ENCODE measurements at regions not wholly inside any gene's neighbourhood (a gene's known extent, or its start where the extent isn't known, plus 50 kb on each side); places are given as distances from the start of the nearest gene placed in this dataset.
"Not testable (repeated sequence)": the region's sequence is repeated elsewhere in the genome, so short reads cannot be mapped to it uniquely, and the experiment has no call there.

DNA sequence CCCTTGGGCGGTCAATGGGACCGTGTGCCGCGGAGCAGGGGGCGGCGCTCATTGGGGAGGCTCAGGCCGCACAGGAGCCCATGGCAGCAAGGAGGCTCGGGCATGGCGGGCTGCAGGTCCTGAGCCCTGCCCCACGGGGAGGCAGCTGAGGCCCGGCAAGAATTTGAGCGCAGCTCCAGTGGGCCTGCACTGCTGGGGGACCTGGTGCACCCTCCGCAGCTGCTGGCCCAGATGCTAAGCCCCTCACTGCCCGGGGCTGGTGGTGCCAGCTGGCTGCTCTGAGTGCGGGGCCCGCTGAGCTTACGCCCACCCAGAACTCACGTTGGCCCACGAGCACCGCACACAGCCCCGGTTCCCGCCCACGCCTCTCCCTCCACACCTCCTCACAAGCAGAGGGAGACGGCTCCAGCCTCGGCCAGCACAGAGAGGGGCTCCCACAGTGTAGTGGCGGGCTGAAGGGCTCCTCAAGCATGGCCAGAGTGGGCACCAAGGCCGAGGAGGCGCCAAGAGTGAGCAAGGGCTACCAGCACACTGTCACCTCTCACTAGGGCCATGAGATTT, 141.1 kb upstream of the OR13F1 start:
- Mint-ChIP-seq H3K4me1 (ENCODE audit: low read depth) (no peaks in the 10 kb centered on the region), H3K4me3 (no peak overlapping the region), H3K27ac (no peak overlapping the region), H3K9me3 (peaks cover 2% of the 10 kb centered on the region), H3K36me3 (ENCODE audit: low read depth) (no peaks in the 10 kb centered on the region), H3K27me3 (ENCODE audit: low read depth) (no peaks in the 10 kb centered on the region)
- no peak for DNase-seq
- CTCF ChIA-PET, result interaction anchor here (0.6 kb wide), 1 partner anchor 275 kb away, joined by 3 read pairs; no protein-coding TSS in a partner anchor
- intact Hi-C loops (cut with micrococcal nuclease), result no loop called here

DNA sequence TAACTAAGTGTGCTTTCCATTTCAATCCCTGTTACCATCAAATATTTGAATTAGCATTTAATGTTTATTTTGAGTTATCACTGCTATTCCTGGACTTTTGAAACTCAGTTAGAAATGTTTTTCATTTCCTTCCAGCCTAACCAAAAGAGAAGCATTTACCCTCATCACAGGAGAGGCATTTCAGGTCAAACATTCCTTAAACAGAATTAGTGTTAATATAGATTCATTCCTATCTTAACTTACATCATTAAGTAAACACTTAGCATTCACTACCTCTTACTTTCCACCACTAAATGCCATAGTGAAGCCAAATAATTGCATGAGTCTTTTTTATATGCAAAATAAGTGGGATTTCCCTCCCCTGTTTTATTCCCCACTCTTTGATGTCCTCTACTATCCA, 136.6 kb upstream of the OR13F1 start:
- Mint-ChIP-seq H3K4me3 (no peak overlapping the region), H3K36me3 (ENCODE audit: low read depth) (no peaks in the 10 kb centered on the region), H3K9me3 (no peaks in the 10 kb centered on the region), H3K27me3 (ENCODE audit: low read depth) (peaks cover 3% of the 10 kb centered on the region), H3K27ac (no peak overlapping the region), H3K4me1 (ENCODE audit: low read depth) (no peaks in the 10 kb centered on the region)
- CTCF ChIA-PET, result no interaction called here
- no peak for DNase-seq
- intact Hi-C loops (cut with micrococcal nuclease), result no loop called here

DNA sequence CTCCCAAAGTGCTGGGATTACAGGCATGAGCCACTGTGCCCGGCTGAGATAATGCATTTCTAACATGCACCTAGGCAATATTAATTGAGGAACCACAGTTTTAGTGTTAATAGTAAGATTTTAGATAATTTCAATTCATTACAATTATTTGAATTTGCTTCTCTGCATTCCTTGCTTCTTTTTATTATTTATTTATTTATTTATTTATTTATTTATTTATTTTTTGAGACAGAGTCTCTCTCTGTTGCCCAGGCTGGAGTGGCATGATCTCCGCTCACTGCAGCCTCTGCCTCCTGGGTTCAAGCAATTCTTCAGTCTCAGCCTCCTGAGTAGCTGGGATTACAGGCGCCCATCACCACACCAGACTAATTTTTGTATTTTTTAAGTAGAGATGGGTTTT, 135.7 kb upstream of the OR13F1 start:
- H3K27me3 Mint-ChIP-seq (ENCODE audit: low read depth); H3K27ac Mint-ChIP-seq; intact Hi-C loops (cut with micrococcal nuclease); H3K4me1 Mint-ChIP-seq (ENCODE audit: low read depth); DNase-seq; H3K36me3 Mint-ChIP-seq (ENCODE audit: low read depth); H3K4me3 Mint-ChIP-seq; H3K9me3 Mint-ChIP-seq; CTCF ChIA-PET: not testable (repeated sequence)

DNA sequence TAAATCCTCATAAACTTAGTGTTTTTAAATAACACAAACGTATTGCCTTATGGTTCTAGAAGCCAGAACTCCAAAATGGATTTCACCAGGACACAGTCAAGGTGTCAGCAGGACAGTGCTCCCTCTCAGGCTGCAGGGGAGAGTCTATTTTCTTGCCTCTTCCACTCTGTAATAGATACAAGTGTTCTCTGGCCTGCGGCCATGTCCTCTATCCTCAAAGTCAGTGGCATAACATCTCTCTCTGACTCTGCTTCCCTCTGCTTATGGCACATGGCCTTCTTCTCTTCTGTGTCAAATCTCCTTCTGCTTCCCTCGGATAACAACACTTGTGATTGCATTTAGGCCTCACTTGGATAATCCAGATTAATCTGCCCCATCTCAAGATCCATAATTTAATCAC, 129.4 kb upstream of the OR13F1 start:
- DNase-seq, result no peak
- CTCF ChIA-PET, result no interaction called here
- intact Hi-C loops (cut with micrococcal nuclease), result no loop called here
- Mint-ChIP-seq H3K9me3 (peaks cover 2% of the 10 kb centered on the region), H3K27ac (no peak overlapping the region), H3K36me3 (ENCODE audit: low read depth) (no peaks in the 10 kb centered on the region), H3K4me3 (no peak overlapping the region), H3K4me1 (ENCODE audit: low read depth) (no peaks in the 10 kb centered on the region), H3K27me3 (ENCODE audit: low read depth) (no peaks in the 10 kb centered on the region)

DNA sequence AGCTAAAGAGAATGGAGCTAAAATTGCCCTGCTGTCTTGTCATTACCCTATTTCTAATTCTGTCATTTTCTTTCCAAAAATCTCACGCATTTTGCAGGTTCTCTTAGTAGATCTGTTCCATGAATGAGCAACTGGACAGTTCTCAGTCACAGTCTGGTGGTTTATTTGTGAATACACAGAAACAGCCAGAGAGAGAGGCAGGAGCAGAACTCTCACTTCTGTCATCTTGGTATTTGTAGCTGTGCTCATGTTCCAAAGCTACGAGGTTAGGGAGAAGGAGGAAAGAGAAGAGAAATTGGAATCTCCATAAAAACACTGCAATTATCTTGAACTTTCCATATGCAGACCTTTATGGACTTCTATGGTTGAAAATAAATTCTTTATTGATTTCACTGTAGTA, 118.0 kb upstream of the OR13F1 start:
- Mint-ChIP-seq H3K4me1 (ENCODE audit: low read depth) (no peaks in the 10 kb centered on the region), H3K4me3 (no peak overlapping the region), H3K36me3 (ENCODE audit: low read depth) (no peaks in the 10 kb centered on the region), H3K27ac (no peak overlapping the region), H3K27me3 (ENCODE audit: low read depth) (no peaks in the 10 kb centered on the region), H3K9me3 (no peaks in the 10 kb centered on the region)
- DNase-seq, result no peak
- CTCF ChIA-PET, result interaction anchor here (0.8 to 1.1 kb wide), 3 partner anchors 209 to 500 kb away, joined by 3 to 4 read pairs (median 3); no protein-coding TSS in a partner anchor
- intact Hi-C loops (cut with micrococcal nuclease), result loop anchor here (1.0 kb wide), 3 partner anchors 209 to 988 kb away; no protein-coding TSS in a partner anchor

DNA sequence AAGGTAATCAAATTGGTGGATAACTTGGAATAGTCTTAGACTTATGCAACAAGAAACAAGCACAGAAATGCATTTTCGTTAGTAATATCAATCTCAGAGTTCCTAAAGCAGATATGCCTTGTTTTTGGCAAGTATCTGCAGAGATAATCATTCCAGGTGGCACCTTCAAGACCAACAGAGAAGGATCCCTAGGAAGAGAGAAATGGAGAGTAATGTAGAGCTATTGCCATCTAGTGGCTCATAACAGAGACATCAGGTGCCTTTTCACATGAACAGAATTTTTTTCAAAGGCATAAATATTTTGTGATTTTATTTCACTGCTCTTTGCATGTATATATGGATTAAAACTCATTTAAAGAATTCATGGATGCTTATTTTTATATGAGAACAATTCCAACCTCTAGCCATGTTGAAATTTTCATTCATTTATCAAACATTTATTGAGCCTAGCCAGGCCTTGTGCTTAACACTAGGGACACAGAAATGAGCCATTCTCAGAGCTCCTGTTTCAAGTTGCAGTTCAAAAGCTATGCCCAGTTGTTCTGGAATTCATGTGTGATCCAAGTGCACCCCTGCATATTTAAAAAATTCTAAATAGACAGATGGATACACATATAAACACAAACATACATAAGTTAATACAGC, 117.5 kb upstream of the OR13F1 start:
- H3K4me3 Mint-ChIP-seq, result no peak overlapping the region
- no peak overlapping the region for H3K27ac Mint-ChIP-seq
- no peaks in the 10 kb centered on the region for H3K9me3 Mint-ChIP-seq
- no peaks in the 10 kb centered on the region for H3K4me1 Mint-ChIP-seq (ENCODE audit: low read depth)
- H3K27me3 Mint-ChIP-seq (ENCODE audit: low read depth), result no peaks in the 10 kb centered on the region
- H3K36me3 Mint-ChIP-seq (ENCODE audit: low read depth), result no peaks in the 10 kb centered on the region
- CTCF ChIA-PET, result interaction anchor here (1.0 to 1.1 kb wide), 3 partner anchors 104 to 359 kb away, joined by 3 to 4 read pairs (median 3); no protein-coding TSS in a partner anchor
- DNase-seq, result no peak
- intact Hi-C loops (cut with micrococcal nuclease), result loop anchor here (1.0 kb wide), 3 partner anchors 209 to 988 kb away; no protein-coding TSS in a partner anchor

DNA sequence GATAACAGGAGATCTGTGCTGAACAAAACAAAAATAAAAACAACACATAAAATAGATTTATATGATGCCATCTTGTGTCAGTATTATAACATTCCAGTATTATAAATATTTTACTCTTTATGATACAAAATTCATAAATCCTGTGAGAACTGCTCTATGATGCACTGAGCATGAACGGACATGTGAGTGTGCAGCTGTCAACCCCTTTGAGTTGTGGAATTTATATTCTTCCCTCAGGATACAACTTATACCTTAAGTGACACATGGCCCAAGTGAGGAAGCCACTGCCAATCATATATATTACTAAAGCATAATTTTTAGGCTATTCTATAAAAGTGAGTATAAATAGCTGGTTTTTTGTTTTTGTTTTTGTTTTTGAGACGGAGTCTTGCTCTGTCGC, 116.0 kb upstream of the OR13F1 start:
- Mint-ChIP-seq H3K27ac (no peak overlapping the region), H3K36me3 (ENCODE audit: low read depth) (no peaks in the 10 kb centered on the region), H3K27me3 (ENCODE audit: low read depth) (no peaks in the 10 kb centered on the region), H3K9me3 (no peaks in the 10 kb centered on the region), H3K4me1 (ENCODE audit: low read depth) (no peaks in the 10 kb centered on the region), H3K4me3 (no peak overlapping the region)
- no peak for DNase-seq
- CTCF ChIA-PET, result interaction anchor here (0.6 kb wide), 1 partner anchor 151 kb away, joined by 3 read pairs; no protein-coding TSS in a partner anchor
- intact Hi-C loops (cut with micrococcal nuclease), result no loop called here

DNA sequence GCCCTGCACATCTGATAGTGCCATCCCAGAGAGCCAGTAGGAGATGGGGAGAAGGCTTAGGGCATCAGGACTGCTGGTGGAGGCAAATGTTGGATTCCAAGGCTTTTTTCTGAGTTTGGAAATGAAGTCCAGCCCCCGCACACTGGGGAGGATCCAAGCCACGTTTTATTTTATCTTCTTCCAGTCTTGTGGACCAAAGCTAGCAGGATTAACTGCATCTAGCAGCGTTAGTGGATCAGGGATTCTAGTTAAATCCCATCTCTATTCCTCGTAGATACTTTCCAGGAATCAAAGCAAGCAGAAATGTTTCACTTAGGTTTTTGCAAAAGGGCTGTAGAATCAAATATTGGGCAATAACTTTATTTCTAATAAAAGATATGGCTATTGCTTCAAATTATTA, 114.7 kb upstream of the OR13F1 start:
- Mint-ChIP-seq H3K36me3 (ENCODE audit: low read depth) (no peaks in the 10 kb centered on the region), H3K4me3 (no peak overlapping the region), H3K4me1 (ENCODE audit: low read depth) (no peaks in the 10 kb centered on the region), H3K27me3 (ENCODE audit: low read depth) (no peaks in the 10 kb centered on the region), H3K27ac (no peak overlapping the region), H3K9me3 (no peaks in the 10 kb centered on the region)
- intact Hi-C loops (cut with micrococcal nuclease), result no loop called here
- CTCF ChIA-PET, result interaction anchor here (0.5 kb wide), 1 partner anchor 1077 kb away, joined by 3 read pairs; no protein-coding TSS in a partner anchor
- DNase-seq, result no peak

DNA sequence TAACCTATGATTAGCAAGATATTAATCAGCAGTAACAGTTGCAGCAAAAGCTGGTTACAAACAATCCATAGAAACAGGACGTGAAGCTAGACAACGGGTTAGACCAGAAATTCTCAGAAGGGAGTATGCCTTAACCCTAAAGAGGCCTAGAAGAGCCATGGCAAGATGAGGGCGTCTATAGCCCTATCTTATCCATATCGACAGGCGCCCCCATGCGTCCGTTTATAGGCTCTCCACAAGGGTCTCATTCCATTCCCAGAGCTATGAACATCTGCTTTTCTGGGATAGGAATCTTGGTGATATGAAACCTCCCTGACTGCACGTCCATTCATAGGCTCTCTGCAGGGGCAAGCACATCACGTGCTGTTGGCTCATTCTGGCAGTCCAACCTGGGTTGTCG, 109.2 kb upstream of the OR13F1 start:
- H3K4me1 Mint-ChIP-seq (ENCODE audit: low read depth); intact Hi-C loops (cut with micrococcal nuclease); H3K27me3 Mint-ChIP-seq (ENCODE audit: low read depth); H3K36me3 Mint-ChIP-seq (ENCODE audit: low read depth); H3K27ac Mint-ChIP-seq; H3K4me3 Mint-ChIP-seq; H3K9me3 Mint-ChIP-seq; CTCF ChIA-PET: not testable (repeated sequence)
- DNase-seq, result peak; percentile 6

DNA sequence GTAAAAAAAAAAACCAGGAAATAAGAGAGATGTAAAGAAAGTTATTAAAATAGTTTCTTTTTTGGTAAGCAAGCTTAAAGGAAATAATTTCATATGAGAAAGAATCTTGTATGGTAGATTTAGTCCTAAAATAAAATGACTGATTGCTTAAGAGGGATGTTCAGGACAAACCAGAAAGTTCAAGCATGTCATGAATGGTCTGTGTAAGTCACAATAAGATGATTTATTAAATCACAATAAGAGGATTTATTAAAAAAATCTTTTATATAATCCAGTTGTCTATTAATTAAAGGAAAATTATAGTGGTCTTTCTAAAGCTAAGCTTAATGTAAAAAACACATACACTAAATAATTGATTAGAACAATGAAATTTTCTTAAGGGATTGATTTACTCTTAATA, 91.8 kb upstream of the OR13F1 start:
- CTCF ChIA-PET, result interaction anchor here (0.6 kb wide), 1 partner anchor 28 kb away, joined by 3 read pairs; no protein-coding TSS in a partner anchor
- Mint-ChIP-seq H3K27ac (no peak overlapping the region), H3K4me1 (ENCODE audit: low read depth) (no peaks in the 10 kb centered on the region), H3K4me3 (no peak overlapping the region), H3K9me3 (peaks cover 11% of the 10 kb centered on the region), H3K36me3 (ENCODE audit: low read depth) (no peaks in the 10 kb centered on the region), H3K27me3 (ENCODE audit: low read depth) (no peaks in the 10 kb centered on the region)
- intact Hi-C loops (cut with micrococcal nuclease), result no loop called here
- DNase-seq, result no peak

DNA sequence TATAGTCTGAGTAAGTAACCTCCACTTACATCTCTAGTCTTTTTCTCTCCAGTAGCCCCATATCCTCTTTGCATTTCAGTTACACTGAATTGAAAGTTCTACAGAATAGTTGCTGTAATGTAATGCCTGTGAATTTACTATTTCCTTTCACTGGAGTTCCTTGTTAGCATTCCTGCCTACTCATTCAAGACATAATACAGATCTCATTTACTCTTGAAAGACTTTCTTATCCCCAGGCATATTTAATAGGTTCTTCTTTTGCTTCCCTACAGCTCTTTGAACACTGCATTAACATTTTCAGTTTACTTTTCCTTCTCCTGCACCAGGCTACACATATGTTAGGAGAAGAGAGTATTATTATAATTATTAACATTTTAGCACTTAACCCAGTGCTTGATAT, 87.6 kb upstream of the OR13F1 start:
- Mint-ChIP-seq H3K4me1 (ENCODE audit: low read depth) (no peaks in the 10 kb centered on the region), H3K27ac (no peak overlapping the region), H3K36me3 (ENCODE audit: low read depth) (no peaks in the 10 kb centered on the region), H3K4me3 (no peak overlapping the region), H3K27me3 (ENCODE audit: low read depth) (no peaks in the 10 kb centered on the region), H3K9me3 (peaks cover 8% of the 10 kb centered on the region)
- CTCF ChIA-PET, result no interaction called here
- DNase-seq, result no peak
- intact Hi-C loops (cut with micrococcal nuclease), result no loop called here

DNA sequence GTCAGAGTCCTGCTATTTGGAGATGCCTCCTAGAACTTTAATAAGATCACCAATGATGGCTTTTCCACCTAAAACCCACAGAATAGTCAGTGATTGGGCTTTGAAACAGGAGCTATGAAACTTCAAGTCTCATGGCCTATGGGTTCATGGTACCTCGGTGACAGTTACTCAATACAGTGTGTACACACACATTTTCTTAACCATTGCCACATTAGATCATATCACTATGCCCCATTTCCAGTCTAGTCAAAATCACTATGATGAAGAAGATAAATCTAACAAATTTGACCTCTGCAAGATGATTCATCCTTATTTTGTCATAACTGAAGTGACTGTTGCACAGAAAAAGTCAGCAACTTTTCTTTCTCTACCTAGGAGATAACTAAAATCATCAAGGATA, 86.8 kb upstream of the OR13F1 start:
- H3K36me3 Mint-ChIP-seq (ENCODE audit: low read depth), result no peaks in the 10 kb centered on the region
- H3K4me1 Mint-ChIP-seq (ENCODE audit: low read depth), result no peaks in the 10 kb centered on the region
- no peak overlapping the region for H3K4me3 Mint-ChIP-seq
- H3K27ac Mint-ChIP-seq, result no peak overlapping the region
- peaks cover 6% of the 10 kb centered on the region for H3K9me3 Mint-ChIP-seq
- intact Hi-C loops (cut with micrococcal nuclease), result no loop called here
- no peak for DNase-seq
- CTCF ChIA-PET, result no interaction called here
- H3K27me3 Mint-ChIP-seq (ENCODE audit: low read depth), result no peaks in the 10 kb centered on the region

DNA sequence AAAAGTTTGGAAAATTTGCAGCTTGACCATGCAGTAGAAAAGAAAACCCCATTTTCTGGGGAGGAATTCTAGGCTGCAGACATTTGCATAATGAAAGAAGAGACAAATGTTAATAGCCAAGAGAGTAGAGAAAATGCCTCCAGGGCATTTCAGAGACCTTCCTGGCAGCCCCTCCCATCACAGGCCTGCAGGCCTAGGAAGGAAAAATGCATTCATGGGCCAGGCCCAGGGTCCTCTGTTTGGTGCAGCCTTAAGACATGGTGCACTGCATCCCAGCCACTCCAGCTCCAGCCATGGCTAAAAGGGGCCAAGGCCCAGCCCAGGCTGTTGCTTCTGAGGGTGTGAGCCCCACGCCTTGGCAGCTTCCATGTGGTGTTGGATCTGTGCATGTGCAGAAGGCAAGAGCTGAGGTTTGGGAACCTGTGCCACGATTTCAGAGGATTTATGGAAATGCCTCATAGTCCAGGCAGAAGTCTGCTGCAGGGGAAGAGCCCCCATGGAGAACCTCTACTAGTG, 75.0 kb upstream of the OR13F1 start:
- H3K4me3 Mint-ChIP-seq, result no peak overlapping the region
- no peaks in the 10 kb centered on the region for H3K27me3 Mint-ChIP-seq (ENCODE audit: low read depth)
- H3K27ac Mint-ChIP-seq, result no peak overlapping the region
- no peaks in the 10 kb centered on the region for H3K4me1 Mint-ChIP-seq (ENCODE audit: low read depth)
- peaks cover 7% of the 10 kb centered on the region for H3K9me3 Mint-ChIP-seq
- H3K36me3 Mint-ChIP-seq (ENCODE audit: low read depth), result no peaks in the 10 kb centered on the region
- CTCF ChIA-PET, result no interaction called here
- intact Hi-C loops (cut with micrococcal nuclease), result no loop called here
- DNase-seq, result no peak
